NCI-H748 (cell line): ENCODE measurements at regions not wholly inside any gene's neighbourhood (a gene's known extent, or its start where the extent isn't known, plus 50 kb on each side); places are given as distances from the start of the nearest gene placed in this dataset.

Experiments
- DNase-seq: peaks from one replicate; lab custom pipeline; 2025; ENCODE audit not compliant: unreplicated experiment; lab: John Stamatoyannopoulos, UW

DNA sequence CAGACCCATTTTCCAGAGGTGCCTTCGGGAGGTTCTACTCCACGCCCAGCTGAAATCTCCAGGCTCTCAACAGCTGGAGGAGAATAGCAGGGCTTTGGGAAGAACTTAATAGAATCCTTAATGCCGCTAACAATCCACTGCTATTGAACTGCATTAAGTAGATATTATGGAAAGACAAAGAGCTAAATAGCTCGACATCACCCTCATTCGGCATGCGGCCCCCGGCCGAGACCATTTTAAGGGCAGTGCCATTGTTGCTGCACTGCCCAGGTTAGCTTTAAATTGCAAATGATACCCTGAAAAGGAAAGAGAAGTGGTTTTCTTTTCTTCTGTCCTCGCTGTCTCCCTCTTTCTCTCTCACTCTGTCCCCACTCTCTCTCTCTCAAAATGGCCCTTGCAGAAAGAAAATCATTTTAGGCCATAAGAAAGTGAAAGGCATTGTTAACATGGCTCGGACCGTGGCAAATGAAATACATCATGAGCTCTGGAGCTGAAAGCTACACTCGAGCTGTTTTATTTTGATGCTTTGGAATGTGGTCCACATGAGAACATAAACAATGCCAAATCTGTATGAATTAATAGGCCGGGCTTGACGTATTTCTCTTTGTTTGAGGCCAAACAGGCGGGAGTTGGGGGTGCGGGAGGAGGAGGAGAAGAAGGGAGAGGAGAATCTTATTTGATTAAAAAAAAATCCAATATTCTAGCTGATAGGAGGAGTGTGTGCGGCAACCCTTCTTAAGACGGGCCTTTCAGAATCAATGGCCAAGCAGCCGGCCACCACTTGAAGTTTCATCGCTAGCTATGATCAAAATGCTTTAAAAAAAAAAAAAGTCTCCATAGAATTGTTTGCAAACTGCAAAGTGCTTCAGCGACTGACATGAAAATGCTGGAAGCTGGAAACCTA lies 298.8 kb upstream of the IRX3 start:
- no peak for DNase-seq

DNA sequence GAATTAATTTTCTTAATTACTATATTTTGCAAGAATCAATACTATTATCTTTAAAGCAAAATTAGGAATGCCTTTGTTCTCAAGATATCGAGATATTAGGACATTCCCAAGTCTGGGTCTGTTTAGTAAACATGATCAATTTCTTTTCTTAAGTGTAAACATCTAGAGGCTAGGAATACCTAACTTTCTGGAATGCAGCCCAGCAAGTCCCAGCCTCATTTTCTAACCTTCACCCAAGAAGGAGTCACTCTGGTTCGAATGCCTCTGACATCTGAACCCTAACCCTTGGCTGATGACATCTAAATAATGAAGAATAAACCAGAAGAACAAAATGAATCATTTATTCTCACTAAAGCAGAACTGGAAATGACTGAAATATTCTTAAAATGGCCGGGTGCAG lies 297.5 kb upstream of the IRX3 start:
- DNase-seq, result no peak

GRCh38 chr16:54582631-54583250 lies 296.2 kb upstream of the IRX3 start:
- no peak for DNase-seq

DNA sequence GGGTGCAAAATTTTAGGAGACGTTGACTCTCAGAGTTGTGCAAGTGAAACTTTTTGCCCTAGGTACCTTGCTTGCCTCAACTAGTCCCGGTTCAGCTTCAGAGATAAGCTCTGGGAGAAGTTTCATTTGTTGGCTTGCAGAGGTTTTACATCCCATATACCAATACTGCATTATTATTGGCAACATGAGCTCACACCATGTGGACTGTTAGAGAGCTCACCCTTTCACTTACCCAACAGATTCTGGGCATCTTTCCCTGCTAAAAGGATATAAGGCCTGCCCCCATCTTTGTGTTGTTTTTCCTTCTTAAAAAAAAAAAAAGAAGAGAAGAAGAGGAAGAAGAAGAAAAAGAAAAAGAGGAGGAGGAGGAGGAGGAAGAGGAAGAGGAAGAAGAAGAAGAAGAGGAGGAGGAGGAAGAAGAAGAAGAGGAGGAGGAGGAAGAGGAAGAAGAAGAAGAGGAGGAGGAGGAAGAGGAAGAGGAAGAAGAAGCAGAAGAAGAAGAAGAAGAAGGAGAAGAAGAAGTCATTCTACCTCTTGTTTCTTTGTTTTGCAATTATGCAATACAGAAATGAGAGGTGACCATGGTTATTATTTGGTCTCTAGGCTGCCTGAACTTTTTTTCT lies 292.6 kb upstream of the IRX3 start:
- no peak for DNase-seq

DNA sequence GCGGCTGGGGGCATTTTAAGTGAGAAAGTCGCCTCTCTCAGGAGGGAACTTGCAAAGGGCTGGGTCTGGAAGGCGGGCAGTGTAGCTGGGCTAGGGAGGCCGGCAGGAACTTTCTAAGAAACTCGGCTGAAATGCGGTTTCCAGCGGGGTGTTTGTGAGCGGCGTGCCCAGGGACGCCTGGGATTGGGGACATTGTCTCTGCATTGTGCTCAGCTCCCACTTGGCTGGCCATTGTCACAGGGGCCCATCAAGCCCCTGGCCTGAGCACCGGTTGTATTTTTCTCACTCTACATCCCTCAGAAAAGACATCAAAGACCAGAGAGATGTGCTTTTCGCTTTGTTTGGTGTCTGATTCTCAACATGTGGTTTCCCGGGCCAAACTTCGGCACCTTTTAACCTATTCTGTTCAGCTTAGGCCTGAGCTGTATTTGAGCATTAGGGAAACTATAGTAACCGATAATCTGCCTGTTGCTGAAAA lies 291.1 kb upstream of the IRX3 start:
- no peak for DNase-seq

DNA sequence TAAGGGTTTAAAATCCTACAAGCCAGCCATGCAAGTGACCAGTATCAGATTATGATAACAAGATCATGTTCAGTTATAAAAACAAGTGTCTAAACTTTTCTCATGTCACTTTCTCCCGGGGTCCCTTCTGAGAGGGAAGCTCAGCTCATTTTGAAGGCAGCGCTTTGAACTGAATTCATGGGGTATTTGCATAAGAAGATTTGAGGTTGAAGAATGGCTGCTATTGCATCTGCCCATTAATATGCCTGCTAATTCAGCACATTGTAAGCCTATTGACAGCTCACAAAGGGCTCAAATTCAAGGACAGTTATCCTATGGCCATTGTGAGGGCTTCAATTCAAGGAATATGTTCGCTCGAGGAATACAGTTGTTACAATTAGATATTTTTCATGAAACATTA lies 290.2 kb upstream of the IRX3 start:
- DNase-seq, result no peak

DNA sequence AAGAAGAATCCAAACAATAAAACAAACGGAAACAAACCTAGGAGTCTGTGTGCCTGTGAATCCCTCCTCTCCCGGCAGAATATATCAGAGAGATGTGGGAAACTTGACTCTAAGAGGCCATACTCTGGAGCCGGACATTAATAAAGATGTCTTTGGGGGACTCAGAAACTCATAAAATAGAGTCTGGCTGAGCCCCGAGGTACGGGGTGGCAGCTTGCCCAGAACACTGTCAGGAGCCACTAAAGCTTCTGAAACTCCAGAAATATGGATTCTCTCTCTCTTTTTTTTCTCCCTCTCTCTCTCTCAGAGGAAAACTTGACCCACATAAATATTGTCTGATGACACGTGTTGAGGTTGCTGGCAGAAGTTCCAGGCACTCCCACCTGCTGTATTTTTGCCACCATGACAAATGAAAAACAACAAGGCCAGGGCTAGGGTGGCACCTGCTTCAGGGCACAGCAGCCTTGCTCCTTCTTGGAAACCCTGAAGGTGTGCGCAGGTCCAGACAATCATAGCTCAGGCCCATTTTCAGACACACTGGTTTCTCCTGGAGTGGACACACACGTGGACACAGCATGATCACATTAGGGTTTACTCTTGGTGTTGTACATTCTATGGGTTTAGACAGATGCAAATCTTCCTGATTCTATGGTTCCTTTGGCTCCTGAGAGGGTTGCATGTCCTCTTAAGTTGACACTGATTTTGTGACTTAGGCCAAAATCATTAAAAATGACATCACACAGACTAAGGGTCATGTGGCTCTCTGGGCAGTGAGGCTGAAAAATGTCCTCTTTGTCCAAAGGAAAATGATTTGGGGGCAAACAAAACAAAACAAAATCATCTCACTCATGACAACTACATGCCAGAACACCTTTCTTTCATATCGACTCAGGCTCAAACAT lies 282.6 kb upstream of the IRX3 start:
- DNase-seq, result no peak

DNA sequence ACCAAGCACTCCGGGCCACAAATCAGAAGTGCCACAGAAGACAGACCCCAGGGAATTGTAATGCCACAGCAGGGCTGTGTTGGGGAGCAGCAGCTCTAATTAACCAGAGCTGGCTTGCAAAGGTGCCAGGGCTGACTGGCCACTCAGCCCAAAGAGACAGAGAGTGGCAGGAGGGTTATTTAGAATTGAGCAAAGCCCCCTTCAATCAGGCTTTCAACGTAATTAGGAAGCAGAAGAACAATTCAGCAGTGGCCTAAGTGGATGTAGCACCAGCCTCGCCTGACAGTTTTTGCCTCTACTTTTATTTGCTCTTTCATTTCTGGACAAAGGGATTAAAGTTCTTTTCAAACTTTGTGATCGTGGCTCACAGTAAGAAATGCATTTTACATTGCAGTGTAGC lies 278.3 kb upstream of the IRX3 start:
- DNase-seq, result no peak

GRCh38 chr16:54554581-54554980 lies 268.0 kb upstream of the IRX3 start:
- no peak for DNase-seq

GRCh38 chr16:54548281-54548680 lies 261.7 kb upstream of the IRX3 start:
- no peak for DNase-seq

DNA sequence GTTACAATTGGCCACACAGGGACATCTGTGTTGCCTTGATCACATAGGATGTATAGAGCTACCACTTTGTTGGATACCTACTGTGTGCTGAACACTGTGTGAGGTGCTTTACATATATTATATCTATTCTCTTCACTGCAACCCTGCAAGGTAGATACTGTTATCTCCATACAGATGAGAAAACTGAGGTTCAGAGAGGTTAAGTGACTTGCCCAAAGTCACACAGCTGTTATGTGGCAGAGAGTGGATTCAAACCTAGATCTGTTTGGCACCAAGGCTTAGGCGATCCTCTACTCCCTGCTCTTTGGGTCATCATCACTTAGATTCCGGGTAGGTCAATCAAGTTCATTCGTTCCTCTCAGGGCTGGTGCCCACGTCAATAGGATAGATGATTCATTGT lies 260.5 kb upstream of the IRX3 start:
- DNase-seq, result no peak

DNA sequence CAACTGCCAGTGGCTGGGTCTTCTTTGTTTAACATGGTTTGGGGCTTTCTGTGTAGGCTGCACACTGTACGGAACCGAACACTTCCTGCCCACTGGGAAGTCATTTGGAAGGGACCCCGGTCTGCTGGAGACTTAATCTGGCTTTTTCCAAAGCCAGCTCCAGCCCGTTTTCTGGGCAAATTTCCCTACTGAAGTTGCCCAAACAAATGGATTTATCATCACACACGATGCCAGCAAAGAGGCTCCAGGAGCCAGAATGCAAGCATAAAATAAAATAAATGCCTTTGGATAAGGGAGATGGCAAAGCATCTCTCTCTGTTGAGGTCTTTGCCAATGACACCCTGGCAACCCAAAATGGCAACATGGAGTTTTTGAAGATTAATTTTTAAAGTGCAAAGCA lies 259.9 kb upstream of the IRX3 start:
- no peak for DNase-seq

- DNase-seq, result peak; percentile 95
These were observed 259.4 kb upstream of the IRX3 start for GRCh38 chr16:54545854-54546511.

GRCh38 chr16:54544553-54545180 lies 258.1 kb upstream of the IRX3 start:
- DNase-seq, result no peak

GRCh38 chr16:54542805-54543505 lies 256.4 kb upstream of the IRX3 start:
- peak; percentile 91 for DNase-seq

DNA sequence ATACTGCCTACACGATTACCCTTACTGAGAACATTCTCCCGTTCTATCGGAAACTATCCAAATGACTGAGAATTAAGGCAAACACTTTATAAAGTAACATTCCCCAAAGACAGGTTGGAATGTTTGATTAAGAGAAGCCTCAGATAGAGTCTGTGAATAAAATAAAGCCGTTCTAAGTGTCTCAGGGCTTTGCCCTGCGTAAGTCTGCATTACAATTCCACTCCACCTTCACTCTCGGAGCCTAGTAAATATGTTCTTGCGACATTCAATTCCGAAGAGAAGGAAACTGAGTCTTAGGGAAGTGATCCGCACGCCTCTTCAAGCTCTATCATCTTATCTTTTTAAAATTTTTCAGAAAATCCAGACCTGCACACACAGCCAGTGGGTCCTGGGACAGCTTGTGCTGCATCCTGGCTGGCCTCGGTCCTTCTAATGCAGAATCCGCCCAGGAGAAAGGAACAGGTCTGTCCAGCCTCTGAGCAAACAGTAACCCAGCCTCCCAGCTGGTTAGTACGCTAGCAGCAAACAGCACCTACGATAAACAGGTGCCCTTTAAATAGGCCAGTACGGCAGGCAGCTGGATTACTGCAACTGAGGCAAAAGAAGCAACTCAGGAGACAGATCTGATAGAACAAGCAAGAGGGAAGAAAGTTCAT lies 254.1 kb upstream of the IRX3 start:
- peak; percentile 65 for DNase-seq

GRCh38 chr16:54538276-54538675 lies 251.7 kb upstream of the IRX3 start:
- peak; percentile 73 for DNase-seq

DNA sequence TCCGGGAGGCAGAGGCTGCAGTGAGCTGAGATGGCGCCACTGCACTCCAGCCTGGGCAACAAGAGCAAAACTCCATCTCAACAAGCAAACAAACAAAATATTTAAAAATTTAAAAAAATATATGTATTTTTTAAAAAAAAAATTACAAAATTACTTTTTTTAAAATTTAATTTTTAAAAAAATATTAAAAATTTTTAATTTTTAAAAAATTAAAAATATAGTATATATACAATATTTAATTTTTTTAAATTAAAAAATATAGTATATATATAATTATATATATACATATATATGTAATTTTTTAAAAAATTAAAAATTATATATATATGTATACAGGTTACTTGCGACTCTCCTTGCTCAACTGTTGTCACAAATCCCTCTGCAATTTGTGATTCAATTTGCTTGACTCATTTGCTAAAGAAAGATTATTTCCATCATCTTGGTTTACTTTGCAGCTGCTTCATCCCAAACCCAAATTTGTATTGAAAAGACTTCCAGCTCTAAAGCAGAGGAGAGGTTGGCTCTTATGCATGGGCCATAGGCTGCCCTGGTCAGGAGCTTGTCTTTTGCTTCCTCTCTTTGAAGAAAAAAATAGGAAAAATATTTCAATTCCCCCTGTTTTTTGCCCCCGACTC lies 247.4 kb upstream of the IRX3 start:
- no peak for DNase-seq
